GM12872 (cell line): ENCODE measurements at regions not wholly inside any gene's neighbourhood (a gene's known extent, or its start where the extent isn't known, plus 50 kb on each side); places are given as distances from the start of the nearest gene placed in this dataset.

Source experiments
- CTCF ChIP-seq: IDR thresholded peaks from 3 replicates; pipeline ENCODE4 v1.5.1; 2011; ENCODE audit warnings: low read depth, mild to moderate bottlenecking, low read length, moderate library complexity; ENCODE audit not compliant: insufficient read depth

GRCh38 chrX:38991656-38992440, 190.6 kb downstream of the MID1IP1 start:
- TF ChIP-seq CTCF: no peak

GRCh38 chrX:38992441-38993096, 191.3 kb downstream of the MID1IP1 start:
- TF ChIP-seq CTCF: no peak

- no peak for TF ChIP-seq CTCF
Measured at GRCh38 chrX:38993500-38993899, 192.2 kb downstream of the MID1IP1 start.

- TF ChIP-seq CTCF: no peak
Measured at GRCh38 chrX:38999099-38999498, 197.8 kb downstream of the MID1IP1 start.

GRCh38 chrX:38999967-39000745, 198.9 kb downstream of the MID1IP1 start:
- no peak for TF ChIP-seq CTCF

GRCh38 chrX:39000802-39001201, 199.5 kb downstream of the MID1IP1 start:
- no peak for TF ChIP-seq CTCF

- no peak for TF ChIP-seq CTCF
Measured at GRCh38 chrX:39002466-39002865, 201.2 kb downstream of the MID1IP1 start.
